HepG2 (cell line): ENCODE measurements at regions not wholly inside any gene's neighbourhood (a gene's known extent, or its start where the extent isn't known, plus 50 kb on each side); places are given as distances from the start of the nearest gene placed in this dataset.

Source experiments
- FOXM1 ChIP-seq: sonication (generic); formaldehyde crosslinking; IDR thresholded peaks from 2 replicates; pipeline ENCODE4 v1.5.0; 2020; ENCODE audit warnings: missing genetic modification reagents
- ZNF564 ChIP-seq: sonication (generic); formaldehyde crosslinking; IDR thresholded peaks from 2 replicates; pipeline ENCODE4 v1.8.1; 2023; ENCODE audit warnings: mild to moderate bottlenecking, missing genetic modification reagents
- TF ChIP-seq, protein P1 (sequence below): sonication (generic); formaldehyde crosslinking; IDR thresholded peaks from 2 replicates; pipeline ENCODE4 v1.9.0; 2021; ENCODE audit warnings: missing genetic modification reagents, borderline replicate concordance

DNA sequence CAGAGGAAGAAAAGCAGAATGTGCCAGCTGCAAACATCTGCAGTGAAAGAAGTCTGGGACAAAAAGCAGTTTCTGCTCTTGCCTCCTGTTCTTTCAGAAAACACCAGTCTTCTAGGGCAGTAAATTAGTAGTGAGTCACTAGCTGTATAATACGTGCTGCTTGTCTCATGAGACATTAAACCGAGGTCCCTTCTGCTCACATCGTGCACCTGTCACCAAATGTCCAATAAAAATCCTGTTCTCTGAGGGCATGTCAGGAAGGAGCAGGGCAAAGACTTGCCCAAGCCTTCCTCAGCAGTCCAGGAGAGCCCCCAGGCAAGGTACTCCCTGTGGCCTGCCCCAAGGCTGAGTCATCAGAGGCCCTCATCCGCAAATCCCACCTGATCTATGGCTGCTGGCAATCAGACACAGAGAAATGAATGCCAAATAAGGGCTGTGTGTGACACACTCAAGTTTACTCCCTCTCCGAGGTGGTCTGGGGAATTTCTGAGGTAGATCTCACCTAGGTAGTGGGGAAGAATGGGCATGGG is 255.3 kb upstream of the SMARCA2 start:
- no peak for TF ChIP-seq FOXM1 (CRISPR knock-in tag)
- TF ChIP-seq, protein P1, sequence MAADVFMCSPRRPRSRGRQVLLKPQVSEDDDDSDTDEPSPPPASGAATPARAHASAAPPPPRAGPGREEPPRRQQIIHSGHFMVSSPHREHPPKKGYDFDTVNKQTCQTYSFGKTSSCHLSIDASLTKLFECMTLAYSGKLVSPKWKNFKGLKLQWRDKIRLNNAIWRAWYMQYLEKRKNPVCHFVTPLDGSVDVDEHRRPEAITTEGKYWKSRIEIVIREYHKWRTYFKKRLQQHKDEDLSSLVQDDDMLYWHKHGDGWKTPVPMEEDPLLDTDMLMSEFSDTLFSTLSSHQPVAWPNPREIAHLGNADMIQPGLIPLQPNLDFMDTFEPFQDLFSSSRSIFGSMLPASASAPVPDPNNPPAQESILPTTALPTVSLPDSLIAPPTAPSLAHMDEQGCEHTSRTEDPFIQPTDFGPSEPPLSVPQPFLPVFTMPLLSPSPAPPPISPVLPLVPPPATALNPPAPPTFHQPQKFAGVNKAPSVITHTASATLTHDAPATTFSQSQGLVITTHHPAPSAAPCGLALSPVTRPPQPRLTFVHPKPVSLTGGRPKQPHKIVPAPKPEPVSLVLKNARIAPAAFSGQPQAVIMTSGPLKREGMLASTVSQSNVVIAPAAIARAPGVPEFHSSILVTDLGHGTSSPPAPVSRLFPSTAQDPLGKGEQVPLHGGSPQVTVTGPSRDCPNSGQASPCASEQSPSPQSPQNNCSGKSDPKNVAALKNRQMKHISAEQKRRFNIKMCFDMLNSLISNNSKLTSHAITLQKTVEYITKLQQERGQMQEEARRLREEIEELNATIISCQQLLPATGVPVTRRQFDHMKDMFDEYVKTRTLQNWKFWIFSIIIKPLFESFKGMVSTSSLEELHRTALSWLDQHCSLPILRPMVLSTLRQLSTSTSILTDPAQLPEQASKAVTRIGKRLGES (CRISPR knock-in tag), result no peak
- no peak for TF ChIP-seq ZNF564 (CRISPR knock-in tag)
